Peyer's patch (tissue), 4 donors: ENCODE measurements at regions not wholly inside any gene's neighbourhood (a gene's known extent, or its start where the extent isn't known, plus 50 kb on each side); places are given as distances from the start of the nearest gene placed in this dataset.

Source experiments
- DNase-seq, 3 donors: peaks; one replicate each; pipeline ENCODE4 v3.0.0-alpha.2; 2017 to 2019
- H3K27ac ChIP-seq, 4 donors: fragments of 200-600 bp; sonication (generic); one replicate each; pipeline ENCODE4 v1.5.1; 2016 to 2019
- H3K27me3 ChIP-seq, 2 donors: fragments of 200-600 bp; sonication (generic); one replicate each; pipeline ENCODE4 v1.5.1; 2019
- H3K36me3 ChIP-seq, 3 donors: fragments of 200-600 bp; sonication (generic); one replicate each; pipeline ENCODE4 v1.5.1; 2016 to 2019
- H3K4me1 ChIP-seq, 4 donors: fragments of 200-600 bp; sonication (generic); one replicate each; pipeline ENCODE4 v1.5.1; 2016 to 2019
- H3K4me3 ChIP-seq, 4 donors: fragments of 200-600 bp; sonication (generic); 1 replicate in 3 of 4; 2 replicates in 1 of 4; pipeline ENCODE4 v1.5.1; 2016 to 2019; ENCODE audit warnings: mild to moderate bottlenecking in 1 of 4
- H3K9me3 ChIP-seq, 4 donors: fragments of 200-600 bp; sonication (generic); one replicate each; pipeline ENCODE4 v1.5.1; 2016 to 2019; ENCODE audit warnings: mild to moderate bottlenecking in 1 of 4
- POLR2A ChIP-seq, 2 donors: fragments of 450-650 bp; IDR thresholded peaks; one replicate each; pipeline ENCODE4 v1.5.1; 2017; ENCODE audit warnings: antibody characterized with exemption in 2 of 2, mild to moderate bottlenecking in 2 of 2, moderate library complexity in 2 of 2
- TF ChIP-seq, protein P1 (sequence below), 6 experiments: fragments of 450-650 bp in 4 of 6; fragments of 200-600 bp in 2 of 6; sonication (generic) in 1 of 6; IDR thresholded peaks; one replicate each; pipeline ENCODE4 v1.5.1; 2017 to 2019; ENCODE audit warnings: antibody characterized with exemption in 6 of 6, mild to moderate bottlenecking in 3 of 6, moderate library complexity in 1 of 6

DNA sequence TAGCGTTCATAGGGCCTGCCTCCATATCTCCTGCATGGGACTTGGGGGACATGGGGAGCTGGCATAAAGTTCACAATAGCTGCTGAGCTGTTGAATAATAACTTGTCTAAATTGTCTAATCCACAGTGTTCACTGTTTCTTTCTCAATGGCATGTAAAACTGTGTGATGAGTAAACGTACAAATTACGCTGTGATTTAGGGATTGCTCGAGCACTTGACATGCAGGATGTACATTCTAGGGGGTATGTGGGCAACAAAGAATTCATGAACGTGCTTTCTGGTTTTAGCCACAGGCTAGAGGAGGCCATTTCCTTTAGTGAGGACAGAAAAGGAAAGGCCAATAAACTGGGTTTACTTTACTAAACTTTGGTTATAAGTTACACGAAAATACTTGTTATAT is 534.2 kb upstream of the ZWINT start:
- H3K4me3 ChIP-seq, result no peak overlapping the region
- no peaks in the 10 kb centered on the region for H3K9me3 ChIP-seq
- H3K4me1 ChIP-seq, result no peaks in the 10 kb centered on the region
- no peaks in the 10 kb centered on the region for H3K27me3 ChIP-seq
- DNase-seq, result no peak
- no peaks in the 10 kb centered on the region for H3K36me3 ChIP-seq
- no peak overlapping the region for H3K27ac ChIP-seq
- TF ChIP-seq, protein P1, sequence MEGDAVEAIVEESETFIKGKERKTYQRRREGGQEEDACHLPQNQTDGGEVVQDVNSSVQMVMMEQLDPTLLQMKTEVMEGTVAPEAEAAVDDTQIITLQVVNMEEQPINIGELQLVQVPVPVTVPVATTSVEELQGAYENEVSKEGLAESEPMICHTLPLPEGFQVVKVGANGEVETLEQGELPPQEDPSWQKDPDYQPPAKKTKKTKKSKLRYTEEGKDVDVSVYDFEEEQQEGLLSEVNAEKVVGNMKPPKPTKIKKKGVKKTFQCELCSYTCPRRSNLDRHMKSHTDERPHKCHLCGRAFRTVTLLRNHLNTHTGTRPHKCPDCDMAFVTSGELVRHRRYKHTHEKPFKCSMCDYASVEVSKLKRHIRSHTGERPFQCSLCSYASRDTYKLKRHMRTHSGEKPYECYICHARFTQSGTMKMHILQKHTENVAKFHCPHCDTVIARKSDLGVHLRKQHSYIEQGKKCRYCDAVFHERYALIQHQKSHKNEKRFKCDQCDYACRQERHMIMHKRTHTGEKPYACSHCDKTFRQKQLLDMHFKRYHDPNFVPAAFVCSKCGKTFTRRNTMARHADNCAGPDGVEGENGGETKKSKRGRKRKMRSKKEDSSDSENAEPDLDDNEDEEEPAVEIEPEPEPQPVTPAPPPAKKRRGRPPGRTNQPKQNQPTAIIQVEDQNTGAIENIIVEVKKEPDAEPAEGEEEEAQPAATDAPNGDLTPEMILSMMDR (IDR thresholded peaks at IDR 0.05), result no peak
- TF ChIP-seq POLR2A (IDR thresholded peaks at IDR 0.05), result no peak

GRCh38 chr10:56881218-56881617 is 520.2 kb upstream of the ZWINT start:
- Histone ChIP-seq H3K27ac (no peak overlapping the region), H3K4me1 (no peaks in the 10 kb centered on the region), H3K27me3 (no peaks in the 10 kb centered on the region), H3K4me3 (no peak overlapping the region), H3K9me3 (no peaks in the 10 kb centered on the region), H3K36me3 (no peaks in the 10 kb centered on the region)
- no peak for DNase-seq
- TF ChIP-seq POLR2A (IDR thresholded peaks at IDR 0.05), result no peak
- TF ChIP-seq, protein P1 (IDR thresholded peaks at IDR 0.05), result no peak

- Histone ChIP-seq H3K27ac (no peak overlapping the region), H3K4me1 (no peaks in the 10 kb centered on the region), H3K4me3 (no peak overlapping the region), H3K27me3 (no peaks in the 10 kb centered on the region), H3K9me3 (no peaks in the 10 kb centered on the region), H3K36me3 (no peaks in the 10 kb centered on the region)
- no peak for TF ChIP-seq POLR2A (IDR thresholded peaks at IDR 0.05)
- TF ChIP-seq, protein P1 (IDR thresholded peaks at IDR 0.05), result no peak
- DNase-seq, result no peak
Measured at GRCh38 chr10:56880606-56881005, 519.5 kb upstream of the ZWINT start.

GRCh38 chr10:56874950-56875349 is 513.9 kb upstream of the ZWINT start:
- DNase-seq, result no peak
- no peak overlapping the region for H3K4me3 ChIP-seq
- H3K36me3 ChIP-seq, result no peaks in the 10 kb centered on the region
- no peak for TF ChIP-seq POLR2A (IDR thresholded peaks at IDR 0.05)
- TF ChIP-seq, protein P1 (IDR thresholded peaks at IDR 0.05), result no peak
- H3K9me3 ChIP-seq, result no peaks in the 10 kb centered on the region
- no peak overlapping the region for H3K27ac ChIP-seq
- no peaks in the 10 kb centered on the region for H3K4me1 ChIP-seq
- no peaks in the 10 kb centered on the region for H3K27me3 ChIP-seq

DNA sequence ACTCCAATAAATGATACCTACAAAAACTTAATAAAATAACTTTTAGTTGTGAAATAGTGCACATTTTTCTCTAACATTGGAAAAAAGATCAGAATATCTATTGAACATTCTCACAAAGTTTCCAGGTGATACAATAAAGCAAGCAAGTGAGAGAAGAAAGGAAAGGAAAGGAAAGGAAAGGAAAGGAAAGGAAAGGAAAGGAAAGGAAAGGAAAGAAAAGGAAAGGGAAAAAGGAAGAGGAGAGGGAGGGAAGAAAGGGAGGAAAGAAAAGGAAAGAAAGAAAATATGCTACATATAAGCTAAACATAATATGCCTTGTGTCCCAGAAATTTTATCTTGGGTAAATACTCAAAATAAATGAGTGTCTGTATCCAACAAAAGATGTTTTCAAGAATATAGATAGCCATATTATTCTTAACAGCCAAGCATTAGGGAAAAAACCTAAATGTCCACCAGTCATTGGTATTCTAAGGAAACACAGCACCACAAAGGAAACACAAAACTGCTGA is 510.2 kb upstream of the ZWINT start:
- Histone ChIP-seq H3K27ac (no peak overlapping the region), H3K36me3 (no peaks in the 10 kb centered on the region), H3K4me3 (no peak overlapping the region), H3K9me3 (no peaks in the 10 kb centered on the region), H3K4me1 (no peaks in the 10 kb centered on the region), H3K27me3 (no peaks in the 10 kb centered on the region)
- no peak for DNase-seq
- TF ChIP-seq, protein P1 (IDR thresholded peaks at IDR 0.05), result no peak
- no peak for TF ChIP-seq POLR2A (IDR thresholded peaks at IDR 0.05)

DNA sequence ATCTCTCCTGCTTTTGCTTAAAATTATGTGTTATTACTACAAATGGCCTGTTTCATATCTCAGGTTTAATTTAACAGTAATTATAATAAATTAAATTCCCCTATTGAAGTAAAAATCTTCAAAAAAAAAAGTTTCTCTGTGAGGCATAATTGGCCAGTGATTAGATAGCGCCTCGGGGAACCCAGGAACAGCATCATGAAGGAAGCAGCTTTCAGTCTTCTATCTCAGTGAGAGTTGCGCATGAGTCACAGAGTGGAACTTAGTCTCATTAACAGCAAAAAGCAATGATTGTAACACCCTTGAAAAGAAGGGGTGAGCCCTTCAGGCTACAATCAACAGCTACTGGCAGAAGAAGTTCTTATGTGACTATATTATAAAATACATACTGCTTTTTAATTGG is 506.2 kb upstream of the ZWINT start:
- Histone ChIP-seq H3K27ac (no peak overlapping the region), H3K36me3 (no peaks in the 10 kb centered on the region)
- no peak for DNase-seq

More for the DNA sequence above, 506.2 kb upstream of the ZWINT start:
- no peaks in the 10 kb centered on the region for H3K9me3 ChIP-seq
- TF ChIP-seq POLR2A (IDR thresholded peaks at IDR 0.05), result no peak
- TF ChIP-seq, protein P1 (IDR thresholded peaks at IDR 0.05), result no peak
- H3K4me3 ChIP-seq, result no peak overlapping the region
- no peaks in the 10 kb centered on the region for H3K27me3 ChIP-seq
- no peaks in the 10 kb centered on the region for H3K4me1 ChIP-seq
